ENCODE measurements at regions not wholly inside any gene's neighbourhood (a gene's known extent, or its start where the extent isn't known, plus 50 kb on each side); places are given as distances from the start of the nearest gene placed in this dataset.

DNA sequence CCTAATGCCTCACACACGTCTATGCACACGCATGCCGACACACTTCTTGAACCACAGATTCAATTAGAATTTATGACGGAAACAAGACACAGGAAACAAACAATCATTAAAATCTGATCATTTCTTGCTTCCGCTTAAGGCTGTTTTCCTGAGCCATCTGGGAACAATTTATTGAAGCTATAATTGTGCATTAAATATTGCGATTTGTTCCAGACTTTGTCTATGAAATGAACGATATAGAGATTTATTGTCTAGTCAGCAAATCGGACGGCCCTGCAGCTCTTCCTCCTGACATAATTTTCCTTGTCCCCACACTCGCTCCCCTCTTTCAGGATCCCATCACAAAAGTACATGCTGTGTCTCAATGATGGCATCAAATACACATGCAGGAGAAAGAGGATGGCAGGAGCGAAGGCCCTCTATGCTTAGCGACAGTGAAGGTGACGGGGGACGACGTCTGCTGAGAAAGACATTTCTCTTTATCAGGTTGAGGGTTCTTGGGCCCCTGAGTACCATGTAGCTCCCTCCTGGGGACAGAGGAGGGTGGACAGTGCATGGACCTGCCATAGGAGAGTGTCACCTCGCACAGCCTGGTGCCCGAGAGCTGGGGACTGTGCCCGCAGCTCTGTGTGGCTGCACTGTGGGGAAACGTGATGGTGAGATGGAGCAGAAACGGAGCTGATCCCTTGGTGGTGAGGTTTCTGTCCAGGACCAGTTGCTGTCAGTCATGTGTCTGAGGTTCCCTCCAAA is 157.3 kb downstream of the ACKR3 start:
- no peaks in the 10 kb centered on the region for H3K36me3 Mint-ChIP-seq (ENCODE audit: insufficient read depth, unreplicated experiment)
- no peaks in the 10 kb centered on the region for H3K9me3 Mint-ChIP-seq (ENCODE audit: unreplicated experiment)
- intact Hi-C loops (cut with micrococcal nuclease), result no loop called here
- CTCF ChIA-PET, result interaction anchor here (0.5 kb wide), 1 partner anchor 46 kb away, joined by 5 read pairs; no protein-coding TSS in a partner anchor
- peaks cover 3% of the 10 kb centered on the region for H3K4me1 Mint-ChIP-seq (ENCODE audit: insufficient read depth, unreplicated experiment)
- no peaks in the 10 kb centered on the region for H3K27me3 Mint-ChIP-seq (ENCODE audit: insufficient read depth, unreplicated experiment)
- H3K27ac Mint-ChIP-seq (ENCODE audit: low read depth, unreplicated experiment), result no peak overlapping the region
- TF ChIP-seq, protein P1, sequence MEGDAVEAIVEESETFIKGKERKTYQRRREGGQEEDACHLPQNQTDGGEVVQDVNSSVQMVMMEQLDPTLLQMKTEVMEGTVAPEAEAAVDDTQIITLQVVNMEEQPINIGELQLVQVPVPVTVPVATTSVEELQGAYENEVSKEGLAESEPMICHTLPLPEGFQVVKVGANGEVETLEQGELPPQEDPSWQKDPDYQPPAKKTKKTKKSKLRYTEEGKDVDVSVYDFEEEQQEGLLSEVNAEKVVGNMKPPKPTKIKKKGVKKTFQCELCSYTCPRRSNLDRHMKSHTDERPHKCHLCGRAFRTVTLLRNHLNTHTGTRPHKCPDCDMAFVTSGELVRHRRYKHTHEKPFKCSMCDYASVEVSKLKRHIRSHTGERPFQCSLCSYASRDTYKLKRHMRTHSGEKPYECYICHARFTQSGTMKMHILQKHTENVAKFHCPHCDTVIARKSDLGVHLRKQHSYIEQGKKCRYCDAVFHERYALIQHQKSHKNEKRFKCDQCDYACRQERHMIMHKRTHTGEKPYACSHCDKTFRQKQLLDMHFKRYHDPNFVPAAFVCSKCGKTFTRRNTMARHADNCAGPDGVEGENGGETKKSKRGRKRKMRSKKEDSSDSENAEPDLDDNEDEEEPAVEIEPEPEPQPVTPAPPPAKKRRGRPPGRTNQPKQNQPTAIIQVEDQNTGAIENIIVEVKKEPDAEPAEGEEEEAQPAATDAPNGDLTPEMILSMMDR (IDR thresholded peaks at IDR 0.05; ENCODE audit: unreplicated experiment), result no peak
- POLR2A ChIA-PET, result interaction anchor here (0.6 to 1.6 kb wide), 2 partner anchors 12 to 17 kb away, joined by 3 to 6 read pairs; no protein-coding TSS in a partner anchor
- DNase-seq (ENCODE audit: unreplicated experiment), result no peak
- H3K4me3 Mint-ChIP-seq (ENCODE audit: unreplicated experiment), result no peak overlapping the region
- BruUV-seq (replicated peaks), result no TSS peak

DNA sequence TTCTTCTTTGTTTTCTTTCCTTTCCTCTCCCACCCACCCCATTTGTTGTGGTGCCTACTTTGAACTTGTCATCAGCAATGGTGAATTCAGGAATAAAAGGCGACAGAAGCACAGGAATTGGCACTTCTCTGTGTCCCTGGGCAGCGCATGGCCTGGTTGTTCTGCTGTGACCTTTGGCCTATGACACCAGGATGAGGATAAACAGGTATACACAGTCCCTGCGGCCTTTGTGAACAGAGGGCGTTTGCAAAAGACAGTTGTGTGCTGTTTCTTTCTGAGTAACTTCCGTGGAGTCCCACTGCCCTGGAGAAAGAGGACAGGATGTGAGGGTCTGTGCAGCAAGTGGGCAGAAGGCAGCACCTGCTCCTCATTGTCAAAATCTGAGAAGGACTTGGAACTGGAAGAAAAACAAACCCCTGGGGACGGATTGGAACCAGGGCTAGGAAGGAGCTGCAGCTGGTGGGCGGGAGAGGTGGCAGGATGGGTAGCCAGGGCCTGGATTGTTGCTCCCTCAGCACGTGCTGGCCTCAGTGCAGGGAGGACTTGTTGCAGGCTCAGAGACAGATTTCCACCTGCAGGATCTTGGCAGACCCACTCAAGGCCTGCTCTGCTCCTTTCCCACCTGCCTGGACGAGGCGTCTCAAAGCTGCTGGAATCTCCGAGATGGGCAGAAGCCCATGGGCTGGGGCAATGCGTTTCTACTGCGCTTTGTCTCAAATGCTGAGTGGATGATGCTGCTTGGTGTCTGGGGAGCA is 159.5 kb downstream of the ACKR3 start:
- Mint-ChIP-seq H3K27me3 (ENCODE audit: insufficient read depth, unreplicated experiment) (no peaks in the 10 kb centered on the region), H3K4me1 (ENCODE audit: insufficient read depth, unreplicated experiment) (peaks cover 11% of the 10 kb centered on the region), H3K9me3 (ENCODE audit: unreplicated experiment) (no peaks in the 10 kb centered on the region), H3K27ac (ENCODE audit: low read depth, unreplicated experiment) (no peak overlapping the region), H3K4me3 (ENCODE audit: unreplicated experiment) (no peak overlapping the region), H3K36me3 (ENCODE audit: insufficient read depth, unreplicated experiment) (no peaks in the 10 kb centered on the region)
- no peak for DNase-seq (ENCODE audit: unreplicated experiment)
- TF ChIP-seq, protein P1 (IDR thresholded peaks at IDR 0.05; ENCODE audit: unreplicated experiment), result no peak
- BruUV-seq (replicated peaks), result no TSS peak
- intact Hi-C loops (cut with micrococcal nuclease), result no loop called here
- CTCF ChIA-PET, result no interaction called here
- POLR2A ChIA-PET, result interaction anchor here (1.1 kb wide), 1 partner anchor 86 kb away, joined by 3 read pairs; no protein-coding TSS in a partner anchor

DNA sequence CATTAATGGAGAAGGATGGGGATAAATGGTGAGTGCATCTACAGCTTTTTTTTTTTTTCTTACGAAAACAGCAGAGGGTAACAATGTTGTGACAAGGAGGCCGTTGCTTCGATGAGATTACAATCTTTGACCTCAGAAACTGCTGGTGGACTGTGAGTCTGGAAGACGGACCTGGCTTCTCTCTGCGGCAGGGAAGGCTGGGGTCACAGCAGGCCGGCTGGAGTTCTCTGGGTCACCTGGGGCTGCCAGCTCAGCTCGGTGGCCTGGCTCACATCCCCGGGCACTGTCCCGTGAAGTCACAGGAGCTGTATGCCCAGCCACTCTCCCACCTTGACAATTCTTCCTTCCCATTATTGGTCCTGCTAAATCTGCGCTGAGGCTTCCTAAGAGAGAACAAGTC is 160.8 kb downstream of the ACKR3 start:
- H3K27me3 Mint-ChIP-seq (ENCODE audit: insufficient read depth, unreplicated experiment), result no peaks in the 10 kb centered on the region
- no peaks in the 10 kb centered on the region for H3K36me3 Mint-ChIP-seq (ENCODE audit: insufficient read depth, unreplicated experiment)
- no peak for DNase-seq (ENCODE audit: unreplicated experiment)
- intact Hi-C loops (cut with micrococcal nuclease), result no loop called here
- no peak overlapping the region for H3K27ac Mint-ChIP-seq (ENCODE audit: low read depth, unreplicated experiment)
- POLR2A ChIA-PET, result no interaction called here
- CTCF ChIA-PET, result no interaction called here
- H3K4me1 Mint-ChIP-seq (ENCODE audit: insufficient read depth, unreplicated experiment), result peaks cover 11% of the 10 kb centered on the region
- BruUV-seq (replicated peaks), result no TSS peak
- H3K9me3 Mint-ChIP-seq (ENCODE audit: unreplicated experiment), result no peaks in the 10 kb centered on the region
- H3K4me3 Mint-ChIP-seq (ENCODE audit: unreplicated experiment), result no peak overlapping the region
- TF ChIP-seq, protein P1 (IDR thresholded peaks at IDR 0.05; ENCODE audit: unreplicated experiment), result no peak

DNA sequence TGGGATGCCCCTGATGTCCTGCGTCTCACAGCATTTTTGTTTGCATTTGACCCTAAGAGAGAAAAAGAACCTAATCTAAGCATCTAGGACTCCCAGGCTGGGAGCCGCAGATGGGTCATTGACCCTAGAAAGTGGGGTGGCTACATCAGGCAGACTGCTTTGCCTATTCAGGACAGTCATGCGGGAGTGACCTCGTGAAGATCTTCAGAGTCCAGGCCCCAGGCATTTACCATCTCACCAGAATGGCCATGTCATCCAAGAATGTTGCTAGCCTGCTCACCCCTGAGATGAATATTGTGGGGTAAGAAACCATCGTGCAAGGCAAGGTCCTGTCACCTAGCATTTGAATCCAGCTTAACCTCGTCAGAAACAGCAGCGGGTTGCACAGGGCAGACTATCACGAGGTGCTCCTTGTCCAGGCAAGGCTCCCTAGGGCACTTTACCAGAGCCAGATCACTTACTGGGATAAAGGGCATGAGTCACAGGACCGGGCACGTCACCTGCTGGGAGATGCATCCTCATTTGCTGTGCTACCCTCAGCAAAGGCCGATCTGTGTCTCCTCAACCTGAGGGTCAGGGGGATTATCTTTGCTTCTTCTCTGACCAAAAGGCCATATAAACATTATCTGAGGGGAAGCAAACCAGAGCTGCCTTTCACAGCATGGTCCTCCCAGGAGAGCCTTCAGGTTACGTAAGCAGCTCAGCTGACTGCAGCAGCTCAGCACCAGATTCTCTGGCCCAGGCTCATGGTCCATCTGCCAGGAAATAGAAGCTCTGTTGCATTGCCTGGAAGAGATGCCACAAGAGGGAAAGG is 162.3 kb downstream of the ACKR3 start:
- Mint-ChIP-seq H3K4me3 (ENCODE audit: unreplicated experiment) (no peak overlapping the region), H3K4me1 (ENCODE audit: insufficient read depth, unreplicated experiment) (peaks cover 11% of the 10 kb centered on the region), H3K36me3 (ENCODE audit: insufficient read depth, unreplicated experiment) (no peaks in the 10 kb centered on the region), H3K27ac (ENCODE audit: low read depth, unreplicated experiment) (peak overlapping the region; percentile 54), H3K27me3 (ENCODE audit: insufficient read depth, unreplicated experiment) (no peaks in the 10 kb centered on the region), H3K9me3 (ENCODE audit: unreplicated experiment) (no peaks in the 10 kb centered on the region)
- TF ChIP-seq, protein P1 (IDR thresholded peaks at IDR 0.05; ENCODE audit: unreplicated experiment), result no peak
- POLR2A ChIA-PET, result interaction anchor here (0.6 to 1.2 kb wide), 5 partner anchors 12 to 89 kb away, joined by 3 to 8 read pairs (median 3); no protein-coding TSS in a partner anchor
- BruUV-seq (replicated peaks), result no TSS peak
- peak; percentile 79 for DNase-seq (ENCODE audit: unreplicated experiment)
- CTCF ChIA-PET, result no interaction called here
- intact Hi-C loops (cut with micrococcal nuclease), result no loop called here

Data from MCF 10A (cell line).